ENCODE measurements at regions not wholly inside any gene's neighbourhood (a gene's known extent, or its start where the extent isn't known, plus 50 kb on each side); places are given as distances from the start of the nearest gene placed in this dataset.

DNA sequence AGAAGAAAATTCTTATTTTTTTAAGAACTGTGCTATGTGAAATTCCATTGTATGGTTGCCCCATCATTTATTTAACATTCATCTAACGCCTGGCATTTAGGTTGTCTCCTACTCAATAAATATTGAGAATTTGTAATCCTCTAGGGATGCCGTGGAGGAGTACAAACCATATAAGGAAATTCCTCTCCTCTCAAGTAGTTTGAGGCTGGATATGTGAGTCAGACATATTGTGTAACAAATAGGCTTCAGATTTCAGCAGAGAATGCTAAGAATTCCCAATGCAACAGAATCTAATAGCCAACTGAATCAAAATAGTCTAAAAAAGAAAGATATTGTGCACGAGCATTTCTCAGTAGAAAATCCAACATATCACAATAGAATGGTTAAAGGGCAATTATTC is 174.7 kb downstream of the OTOR start:
- DNase-seq (ENCODE audit: low spot score) (no peak), ATAC-seq (ENCODE audit: low FRiP score) (peak; percentile 96)
- TF ChIP-seq, protein P1, sequence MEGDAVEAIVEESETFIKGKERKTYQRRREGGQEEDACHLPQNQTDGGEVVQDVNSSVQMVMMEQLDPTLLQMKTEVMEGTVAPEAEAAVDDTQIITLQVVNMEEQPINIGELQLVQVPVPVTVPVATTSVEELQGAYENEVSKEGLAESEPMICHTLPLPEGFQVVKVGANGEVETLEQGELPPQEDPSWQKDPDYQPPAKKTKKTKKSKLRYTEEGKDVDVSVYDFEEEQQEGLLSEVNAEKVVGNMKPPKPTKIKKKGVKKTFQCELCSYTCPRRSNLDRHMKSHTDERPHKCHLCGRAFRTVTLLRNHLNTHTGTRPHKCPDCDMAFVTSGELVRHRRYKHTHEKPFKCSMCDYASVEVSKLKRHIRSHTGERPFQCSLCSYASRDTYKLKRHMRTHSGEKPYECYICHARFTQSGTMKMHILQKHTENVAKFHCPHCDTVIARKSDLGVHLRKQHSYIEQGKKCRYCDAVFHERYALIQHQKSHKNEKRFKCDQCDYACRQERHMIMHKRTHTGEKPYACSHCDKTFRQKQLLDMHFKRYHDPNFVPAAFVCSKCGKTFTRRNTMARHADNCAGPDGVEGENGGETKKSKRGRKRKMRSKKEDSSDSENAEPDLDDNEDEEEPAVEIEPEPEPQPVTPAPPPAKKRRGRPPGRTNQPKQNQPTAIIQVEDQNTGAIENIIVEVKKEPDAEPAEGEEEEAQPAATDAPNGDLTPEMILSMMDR (IDR thresholded peaks at IDR 0.05) = no peak

DNA sequence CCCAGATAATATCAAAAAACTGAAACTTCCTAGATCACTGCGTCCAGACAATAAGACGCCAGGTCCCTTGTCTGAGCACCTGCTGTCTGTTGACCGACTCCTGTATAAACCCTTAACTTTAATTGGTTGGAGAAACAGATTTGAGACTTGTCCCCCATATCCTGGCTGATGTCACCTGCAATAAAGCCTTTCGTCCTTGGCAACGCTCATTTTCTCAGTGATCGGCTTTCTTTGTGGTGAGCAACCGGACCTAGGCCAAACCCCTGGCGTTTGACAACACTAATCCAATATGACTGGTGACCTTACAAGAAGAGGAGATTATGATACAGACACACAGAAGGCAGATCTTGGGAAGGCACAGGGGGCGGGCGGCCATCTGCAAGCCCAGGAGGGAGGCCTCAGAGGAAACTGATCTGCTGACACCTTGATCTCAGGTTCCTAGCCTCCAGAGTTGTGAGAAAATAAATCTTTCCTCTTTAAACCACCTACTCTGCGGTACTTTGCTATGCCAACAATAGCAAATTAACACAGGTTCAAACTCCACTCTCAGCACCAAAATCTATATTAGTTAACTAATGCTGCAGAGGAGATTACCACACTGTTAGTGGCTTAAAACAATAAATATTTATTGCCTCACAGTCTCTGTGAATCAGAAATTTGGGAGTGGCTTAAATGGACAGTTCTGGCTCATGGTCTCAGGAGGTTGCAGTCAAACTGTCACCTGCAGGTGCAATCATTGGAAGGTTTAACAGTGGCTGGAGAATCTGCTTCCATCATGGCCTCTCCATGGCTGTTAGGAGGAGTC is 178.7 kb downstream of the OTOR start:
- TF ChIP-seq, protein P1 (IDR thresholded peaks at IDR 0.05) = no peak
- DNase-seq (ENCODE audit: low spot score) = no peak
- no peak for ATAC-seq (ENCODE audit: low FRiP score)

DNA sequence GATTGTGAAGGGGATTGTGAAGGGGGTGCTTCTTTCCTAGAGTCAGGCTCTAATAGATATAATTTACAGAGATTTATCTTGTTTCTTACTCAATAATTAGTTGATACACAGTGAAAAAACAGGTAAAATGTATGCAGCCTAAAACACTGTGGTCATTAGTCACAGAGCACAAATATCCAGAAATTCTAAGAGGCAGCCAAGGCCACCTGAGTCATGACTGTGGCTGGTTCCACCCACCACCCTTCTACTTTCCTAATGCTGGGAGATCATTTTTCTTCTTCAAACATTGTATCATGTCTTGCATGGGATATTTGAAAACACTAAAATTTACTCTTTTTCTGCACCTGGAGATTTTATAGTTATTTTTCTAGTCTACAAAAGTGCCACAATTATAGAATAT is 181.6 kb downstream of the OTOR start:
- ATAC-seq (ENCODE audit: low FRiP score) = no peak
- TF ChIP-seq, protein P1 (IDR thresholded peaks at IDR 0.05) = no peak
- DNase-seq (ENCODE audit: low spot score) = no peak

DNA sequence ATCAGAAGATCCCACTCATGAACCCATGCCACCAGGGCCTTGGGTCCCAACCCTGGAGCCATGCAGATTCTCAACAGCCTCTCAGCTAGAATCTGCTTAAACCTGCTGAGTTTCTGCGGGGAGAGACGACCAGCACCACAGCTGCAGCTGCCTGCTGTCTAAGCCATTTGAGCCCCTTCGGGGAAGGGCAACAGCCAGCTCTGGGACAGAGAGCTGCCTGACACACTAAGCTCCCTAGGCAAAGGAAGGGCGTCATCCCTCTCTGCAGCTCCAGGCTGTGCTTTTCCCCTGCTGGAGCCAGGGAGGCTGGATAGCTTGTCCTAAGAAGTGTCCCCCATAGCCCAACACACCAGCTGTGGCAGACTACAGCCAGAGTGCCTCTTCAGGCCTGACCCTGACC is 182.5 kb downstream of the OTOR start:
- no peak for ATAC-seq (ENCODE audit: low FRiP score)
- DNase-seq (ENCODE audit: low spot score) = no peak
- TF ChIP-seq, protein P1 (IDR thresholded peaks at IDR 0.05) = no peak

DNA sequence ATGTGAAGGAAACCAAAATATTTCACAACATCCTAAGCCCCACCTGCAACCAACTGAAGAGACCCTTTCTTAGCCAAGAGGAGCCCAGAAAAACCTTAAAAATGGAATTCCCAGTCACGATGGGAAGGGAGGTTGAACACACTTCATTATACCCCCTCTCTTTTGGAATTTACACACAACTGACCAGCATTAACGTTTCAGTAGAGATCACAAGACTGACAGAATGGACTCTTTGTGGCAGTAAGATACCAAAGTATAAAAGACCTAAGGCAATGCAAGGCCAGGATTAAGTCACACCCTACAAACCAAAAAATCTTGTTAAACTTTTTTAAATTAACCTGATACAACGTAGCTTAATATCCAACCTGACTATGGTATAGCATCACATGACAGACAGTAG is 190.9 kb downstream of the OTOR start:
- ATAC-seq (ENCODE audit: low FRiP score) (no peak), DNase-seq (ENCODE audit: low spot score) (no peak)
- TF ChIP-seq, protein P1 (IDR thresholded peaks at IDR 0.05) = no peak

DNA sequence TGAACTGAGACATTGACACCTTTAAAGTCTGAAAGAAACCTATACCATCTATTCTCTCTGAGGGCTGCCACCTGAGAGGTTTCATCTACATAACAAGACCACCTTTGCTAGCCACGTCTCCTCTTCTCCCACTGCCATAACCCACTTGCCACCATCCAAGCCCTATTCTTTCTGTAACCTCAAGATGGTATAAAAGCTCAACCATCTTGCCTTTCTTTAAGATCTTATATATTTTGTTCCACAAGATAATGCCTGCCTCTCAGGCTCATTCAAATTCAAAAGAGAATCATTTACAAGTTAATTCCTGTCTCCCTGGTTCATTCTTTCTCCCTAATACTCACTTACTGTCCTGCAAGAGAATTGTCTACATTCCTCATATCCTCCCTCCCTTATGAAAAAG is 192.5 kb downstream of the OTOR start:
- TF ChIP-seq, protein P1 (IDR thresholded peaks at IDR 0.05) = no peak
- DNase-seq (ENCODE audit: low spot score) (no peak), ATAC-seq (ENCODE audit: low FRiP score) (no peak)

DNA sequence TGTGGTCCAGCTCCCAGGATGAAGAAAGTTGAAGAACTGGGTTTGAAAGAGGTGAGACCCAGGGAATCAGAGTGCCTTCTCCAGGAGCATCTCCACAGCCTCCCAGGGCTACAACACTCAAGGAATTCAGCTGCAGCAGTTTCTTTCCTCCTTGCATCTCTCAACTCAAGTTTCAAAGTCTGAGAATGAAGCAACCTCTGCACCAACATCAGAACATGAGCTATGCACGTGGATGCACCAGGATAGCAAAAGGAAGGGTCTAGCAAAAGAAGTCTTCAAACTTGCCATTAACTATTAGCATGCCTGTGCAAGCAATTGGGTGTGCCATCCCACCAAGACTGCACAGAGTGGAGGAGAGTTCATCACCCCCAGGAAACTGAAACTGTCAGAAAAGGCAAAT is 193.9 kb downstream of the OTOR start:
- TF ChIP-seq, protein P1 (IDR thresholded peaks at IDR 0.05) = no peak
- DNase-seq (ENCODE audit: low spot score) = no peak
- no peak for ATAC-seq (ENCODE audit: low FRiP score)
